Left ventricle myocardium superior (tissue), 1 donor: ENCODE measurements at regions not wholly inside any gene's neighbourhood (a gene's known extent, or its start where the extent isn't known, plus 50 kb on each side); places are given as distances from the start of the nearest gene placed in this dataset.

ENCODE experiments used
- ATAC-seq: fragments of 200-7000 bp; cut with Tn5 transposase; one replicate; pipeline ENCODE4 v1.9.1; 2020; ENCODE audit warnings: mild to moderate bottlenecking, moderate library complexity
- DNase-seq: peaks from one replicate; pipeline ENCODE4 v3.0.0-alpha.2; 2020
- intact Hi-C: fragments of 100-400 bp; cut with micrococcal nuclease; formaldehyde crosslinking; loops from one replicate; pipeline ENCODE4 v1.11.0; 2022
- donor health status: DM: no; HTN: yes; CAD: no; lungs with severe emphysema.

DNA sequence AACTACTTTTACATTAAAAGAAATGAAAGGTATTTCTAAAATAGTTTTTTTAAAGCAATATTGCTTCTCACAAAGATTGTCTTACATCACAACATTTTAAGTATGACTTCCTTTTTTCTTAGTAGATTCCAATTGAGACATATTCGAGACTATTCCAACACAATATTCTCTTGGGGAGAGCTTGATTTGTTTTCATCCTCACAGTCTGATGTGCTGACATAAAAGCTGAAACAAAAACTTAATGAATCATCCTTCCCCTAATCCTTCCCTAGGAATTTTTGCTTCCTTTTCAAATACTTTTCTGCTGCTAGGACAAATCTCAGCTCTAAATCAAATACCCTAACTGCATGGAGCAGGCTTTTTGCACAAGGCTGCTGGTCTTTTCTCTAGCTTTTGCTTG is 245.8 kb upstream of the MAP3K1 start:
- ATAC-seq (peak; percentile 83), DNase-seq (no peak)
- intact Hi-C loops = no loop called here

DNA sequence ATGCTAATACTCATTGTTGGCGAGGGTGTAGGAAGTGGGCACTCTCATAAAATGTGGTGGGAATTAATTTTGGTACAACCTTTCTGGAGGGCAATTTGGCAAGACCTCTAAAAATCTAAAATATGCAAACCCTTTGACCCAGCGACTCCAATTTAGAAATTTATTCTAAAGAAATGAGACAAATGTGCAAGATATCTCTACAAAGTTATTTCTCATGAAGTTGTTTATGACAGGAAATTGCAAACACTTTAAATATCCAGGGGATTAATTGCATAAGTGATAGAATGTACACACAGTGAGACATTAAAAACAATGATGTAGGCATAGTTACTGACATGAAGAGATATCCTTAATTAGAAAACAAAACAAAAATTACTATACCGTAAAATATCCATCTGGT is 246.3 kb upstream of the MAP3K1 start:
- DNase-seq (no peak), ATAC-seq (no peak)
- intact Hi-C loops = no loop called here

GRCh38 chr5:56567278-56567677 is 248.1 kb upstream of the MAP3K1 start:
- intact Hi-C loops = no loop called here
- DNase-seq (no peak), ATAC-seq (no peak)

DNA sequence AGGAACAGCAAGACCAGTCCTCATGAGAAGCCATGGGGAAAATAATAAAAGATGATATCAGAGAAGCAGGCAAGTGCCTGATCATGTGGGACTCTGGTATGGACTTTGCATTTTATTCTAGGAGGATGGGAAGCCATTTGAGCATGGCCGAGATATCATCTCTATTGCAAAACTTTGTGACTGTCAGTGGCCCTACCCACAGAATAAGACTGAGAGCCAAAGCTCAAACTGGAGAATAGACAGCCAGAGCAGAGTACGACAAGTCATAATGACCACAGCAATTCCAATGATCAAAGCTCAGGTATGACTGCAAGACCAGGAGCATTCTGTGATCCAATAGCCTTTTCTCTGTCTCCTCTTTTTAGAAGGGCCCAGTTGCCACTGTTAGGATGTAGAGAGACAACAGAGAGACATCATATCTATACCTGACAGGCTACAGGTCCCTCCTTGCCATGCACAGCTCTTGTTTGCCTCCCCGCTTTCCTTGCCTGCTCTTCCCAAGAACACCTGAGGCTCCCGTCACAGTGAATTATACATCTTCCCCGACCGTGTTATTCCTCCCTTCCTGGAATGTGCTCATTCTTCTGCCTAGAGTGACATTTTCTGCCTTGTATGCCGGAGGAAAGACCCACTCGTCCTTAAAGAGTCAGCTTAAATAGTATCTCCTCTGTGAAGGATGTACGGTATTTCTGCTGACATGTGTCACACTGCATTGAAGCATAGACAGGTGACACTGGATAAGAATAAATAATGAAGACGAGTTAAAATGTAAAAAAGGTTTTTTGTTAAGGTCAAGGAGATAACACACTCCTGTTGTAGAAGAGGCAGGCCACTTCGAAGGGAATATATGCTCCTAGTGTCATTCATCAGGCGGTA is 248.7 kb upstream of the MAP3K1 start:
- no peak for DNase-seq
- ATAC-seq = no peak
- intact Hi-C loops = no loop called here

DNA sequence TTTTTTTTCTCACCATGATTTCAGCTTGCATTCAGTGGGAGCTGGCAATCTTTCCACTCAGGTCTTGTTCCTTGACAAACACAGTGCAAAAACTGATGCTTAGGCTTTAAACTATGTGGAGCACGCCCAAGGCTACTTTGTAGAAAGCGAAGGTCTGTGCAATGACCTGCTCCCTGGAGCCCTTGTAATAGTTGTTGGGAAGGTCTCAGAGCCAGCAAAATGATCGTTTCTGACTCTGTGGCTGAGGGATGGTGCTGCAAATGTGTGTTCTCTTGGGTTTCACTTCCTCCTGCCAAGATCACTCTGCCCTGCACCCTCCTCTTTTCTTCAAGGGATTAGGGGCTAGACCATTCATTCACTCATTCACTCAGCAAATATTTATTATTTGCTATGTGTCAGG is 249.7 kb upstream of the MAP3K1 start:
- no peak for DNase-seq
- peak; percentile 33 for ATAC-seq
- intact Hi-C loops = no loop called here

- ATAC-seq (no peak), DNase-seq (no peak)
- intact Hi-C loops = no loop called here
These were observed 250.1 kb upstream of the MAP3K1 start for GRCh38 chr5:56565283-56565615.

- no peak for DNase-seq
- peak; percentile 55 for ATAC-seq
- intact Hi-C loops = no loop called here
These were observed 250.6 kb upstream of the MAP3K1 start for GRCh38 chr5:56564541-56565282.

GRCh38 chr5:56561455-56561854 is 253.9 kb upstream of the MAP3K1 start:
- intact Hi-C loops = no loop called here
- DNase-seq (no peak), ATAC-seq (no peak)

GRCh38 chr5:56558131-56558745 is 257.1 kb upstream of the MAP3K1 start:
- no peak for ATAC-seq
- no peak for DNase-seq
- intact Hi-C loops = no loop called here

- no peak for ATAC-seq
- DNase-seq = no peak
- intact Hi-C loops = no loop called here
These were observed 258.2 kb upstream of the MAP3K1 start for GRCh38 chr5:56557198-56557597.

DNA sequence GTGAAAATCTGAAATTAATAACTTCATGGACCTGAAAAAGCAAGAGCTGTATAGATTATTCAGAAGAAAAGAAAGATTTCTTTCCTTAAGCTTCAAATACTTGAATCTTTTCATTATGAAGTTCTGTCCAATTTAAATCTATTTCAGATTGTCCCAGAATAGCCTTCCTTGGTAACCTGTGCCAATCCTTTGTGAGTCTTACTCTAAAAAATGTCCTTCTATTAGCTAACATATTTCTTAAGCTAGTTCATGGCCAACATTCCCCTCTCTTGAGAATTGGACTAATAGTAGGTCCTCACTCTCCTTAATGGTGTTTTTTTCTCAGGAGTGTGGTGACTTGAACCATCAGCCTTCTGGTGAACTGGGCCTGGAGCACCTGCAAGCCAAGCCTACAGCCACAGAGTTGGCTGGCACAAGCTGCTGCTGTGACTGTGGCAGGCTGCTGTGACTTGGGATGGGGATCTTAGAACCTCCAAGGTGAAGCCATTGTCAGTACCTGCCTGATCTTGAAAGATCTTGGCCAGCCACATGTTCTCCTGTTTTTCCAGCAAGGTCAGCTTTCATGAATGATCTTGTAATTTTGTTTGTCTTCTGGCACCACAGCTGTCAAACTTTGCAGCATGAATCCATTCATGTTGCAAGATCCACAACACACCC is 262.6 kb upstream of the MAP3K1 start:
- DNase-seq = no peak
- ATAC-seq = no peak
- intact Hi-C loops = no loop called here

- intact Hi-C loops = no loop called here
- ATAC-seq (peak; percentile 25), DNase-seq (no peak)
These were observed 265.1 kb upstream of the MAP3K1 start for GRCh38 chr5:56550227-56550626.

GRCh38 chr5:56549096-56549886 is 266.1 kb upstream of the MAP3K1 start:
- ATAC-seq (no peak), DNase-seq (no peak)
- intact Hi-C loops = loop anchor here (5.0 kb wide), 1 partner anchor 567 kb away; no protein-coding TSS in a partner anchor

DNA sequence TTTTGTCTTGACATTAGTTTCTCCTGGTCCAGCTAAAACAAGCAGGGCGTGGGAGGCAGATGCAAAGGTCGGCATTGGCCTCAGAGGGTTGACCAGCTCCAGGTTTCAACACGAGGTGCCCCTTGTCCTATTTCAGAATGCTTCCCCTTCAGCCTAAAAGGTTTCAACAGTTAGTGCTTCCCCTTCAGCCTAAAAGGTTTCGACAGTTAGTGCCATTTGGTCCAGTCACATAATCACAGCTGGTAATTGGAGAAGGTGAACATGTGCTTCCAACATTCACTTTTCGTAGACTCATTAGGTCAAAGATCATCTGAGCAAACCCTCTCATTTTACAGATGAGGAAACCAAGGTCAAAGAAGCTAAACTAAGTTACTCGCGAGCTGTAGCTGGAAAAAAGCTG is 270.3 kb upstream of the MAP3K1 start:
- DNase-seq (no peak), ATAC-seq (no peak)
- intact Hi-C loops = loop anchor here (2.0 to 5.0 kb wide), 2 partner anchors 36 to 563 kb away; no protein-coding TSS in a partner anchor

- intact Hi-C loops = loop anchor here (2.0 kb wide), 1 partner anchor 37 kb away; no protein-coding TSS in a partner anchor
- no peak for DNase-seq
- ATAC-seq = no peak
These were observed 271.6 kb upstream of the MAP3K1 start for GRCh38 chr5:56543441-56544388.

GRCh38 chr5:56540266-56540665 is 275.1 kb upstream of the MAP3K1 start:
- DNase-seq (no peak), ATAC-seq (no peak)
- intact Hi-C loops = no loop called here

- intact Hi-C loops = no loop called here
- ATAC-seq (no peak), DNase-seq (no peak)
These were observed 276.8 kb upstream of the MAP3K1 start for GRCh38 chr5:56538580-56538979.

GRCh38 chr5:56535347-56535746 is 280.0 kb upstream of the MAP3K1 start:
- intact Hi-C loops = no loop called here
- DNase-seq (no peak), ATAC-seq (no peak)
